ENCODE measurements at regions not wholly inside any gene's neighbourhood (a gene's known extent, or its start where the extent isn't known, plus 50 kb on each side); places are given as distances from the start of the nearest gene placed in this dataset.

DNA sequence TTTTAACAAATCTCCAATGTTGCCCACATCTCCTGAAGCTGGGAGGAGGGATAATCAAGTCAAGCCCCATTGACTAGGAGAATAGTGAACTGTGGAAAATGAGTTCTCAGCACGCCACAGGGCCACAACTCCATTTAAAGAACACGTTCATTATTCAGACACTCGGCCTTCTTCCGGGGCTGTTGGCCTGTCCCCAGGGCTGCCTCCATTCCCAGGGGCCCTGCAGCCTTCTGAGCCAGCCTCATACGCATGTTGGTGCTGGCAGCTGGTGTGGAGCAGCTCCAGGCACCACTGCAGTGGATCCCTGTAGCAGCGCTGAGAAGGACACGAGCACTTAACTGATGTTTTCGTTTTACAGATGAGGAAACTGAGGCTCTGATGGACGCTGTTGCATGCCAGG is 87.5 kb upstream of the RCN1 start:
- in situ Hi-C loops (cut with MboI; ENCODE audit: low sequenced_read_pairs) = no loop called here

GRCh38 chr11:32002311-32002710 is 88.6 kb upstream of the RCN1 start:
- in situ Hi-C loops (cut with MboI; ENCODE audit: low sequenced_read_pairs) = no loop called here

DNA sequence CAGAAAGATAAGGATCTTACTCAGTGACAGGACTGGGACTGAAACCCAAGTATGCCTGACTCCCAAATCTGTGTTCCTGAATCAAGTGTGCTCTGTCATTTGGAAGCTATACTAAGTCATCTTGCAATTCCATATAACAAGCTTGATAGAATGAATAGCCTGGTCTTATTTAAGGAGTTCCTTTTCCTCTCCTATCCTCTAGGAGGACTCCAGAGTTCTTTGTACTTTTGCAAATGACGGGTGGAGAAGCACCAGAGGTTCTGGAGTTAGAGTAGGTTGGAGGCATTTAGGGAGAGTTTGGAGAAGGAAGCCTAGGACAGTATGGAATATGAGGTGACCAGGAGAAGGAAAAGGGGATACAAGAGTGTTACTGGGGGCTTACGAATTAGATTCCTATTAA is 92.9 kb upstream of the RCN1 start:
- in situ Hi-C loops (cut with MboI; ENCODE audit: low sequenced_read_pairs) = no loop called here

- in situ Hi-C loops (cut with MboI; ENCODE audit: low sequenced_read_pairs) = no loop called here
These were observed 94.6 kb upstream of the RCN1 start for GRCh38 chr11:31996159-31996881.

DNA sequence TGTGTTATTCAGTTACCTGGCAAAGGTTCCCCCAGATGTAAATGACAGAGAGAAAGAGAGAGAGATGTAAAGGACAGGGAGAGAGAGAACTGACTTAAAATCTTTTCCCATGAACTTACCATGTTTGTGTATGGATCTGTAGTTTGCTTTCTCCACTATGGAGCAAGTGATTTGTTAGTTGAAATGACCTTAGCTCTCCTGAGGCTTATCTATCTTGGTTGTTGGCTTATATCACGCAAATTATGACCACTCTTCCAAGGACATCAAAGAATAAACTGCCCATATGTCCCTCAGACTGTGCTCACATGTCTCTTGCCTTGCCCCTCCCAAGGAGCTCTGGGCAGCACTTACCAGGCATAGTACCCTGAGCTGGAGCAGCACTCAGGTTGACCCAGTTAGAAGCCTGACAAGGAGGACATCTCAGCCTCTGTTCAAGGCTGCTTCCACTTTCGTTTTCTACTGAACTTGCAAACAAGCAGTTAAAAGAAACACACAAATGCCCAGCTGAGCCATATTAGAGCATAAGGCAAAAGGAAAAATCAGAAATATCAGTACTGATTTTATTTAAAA is 95.3 kb upstream of the RCN1 start:
- in situ Hi-C loops (cut with MboI; ENCODE audit: low sequenced_read_pairs) = no loop called here

- in situ Hi-C loops (cut with MboI; ENCODE audit: low sequenced_read_pairs) = no loop called here
These were observed 95.8 kb upstream of the RCN1 start for GRCh38 chr11:31995032-31995431.

DNA sequence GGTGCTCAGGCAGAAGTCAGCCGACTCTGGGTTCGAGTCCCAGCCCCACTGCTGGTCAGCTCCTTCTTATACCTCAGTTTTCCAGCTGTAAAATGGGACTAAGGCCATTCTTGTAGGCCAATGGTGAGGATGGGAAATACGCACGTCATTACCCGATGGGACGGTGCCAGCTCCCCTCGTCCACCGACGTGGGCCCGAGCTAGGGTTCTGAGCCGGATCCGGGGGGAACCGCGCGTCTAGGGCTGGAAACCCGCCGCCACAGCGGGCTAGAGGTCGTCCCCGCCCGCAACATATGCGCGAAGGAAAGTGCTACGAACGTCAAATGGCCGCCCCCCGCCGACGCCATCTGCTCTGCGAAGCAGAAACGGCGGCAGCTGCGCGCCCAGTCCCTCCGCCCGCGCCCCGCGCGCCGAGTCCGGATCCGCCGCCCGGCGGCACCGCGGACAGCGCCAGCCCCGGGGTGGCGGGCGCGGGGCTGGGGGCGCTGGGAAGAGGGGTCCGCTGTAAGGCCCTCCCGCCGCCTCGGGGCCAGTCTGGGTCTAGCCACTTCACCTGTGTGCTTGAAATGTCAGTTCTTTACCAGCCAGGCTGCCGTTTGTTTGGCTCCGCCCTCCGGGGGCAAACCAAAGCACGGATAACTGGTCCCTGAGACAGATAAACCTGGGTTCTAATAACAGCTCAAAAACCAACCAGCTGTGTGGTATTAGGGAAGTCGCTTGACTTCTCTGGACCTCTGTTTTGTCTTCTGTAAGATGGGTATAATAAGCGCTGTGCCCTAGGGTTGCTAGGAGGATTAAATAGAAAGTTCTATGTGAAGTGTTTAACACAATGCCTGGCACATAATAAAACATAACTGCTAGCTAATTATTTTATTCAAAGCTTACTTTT is 103.5 kb upstream of the RCN1 start:
- in situ Hi-C loops (cut with MboI; ENCODE audit: low sequenced_read_pairs) = no loop called here

GRCh38 chr11:31986201-31986889 is 104.5 kb upstream of the RCN1 start:
- in situ Hi-C loops (cut with MboI; ENCODE audit: low sequenced_read_pairs) = no loop called here

DNA sequence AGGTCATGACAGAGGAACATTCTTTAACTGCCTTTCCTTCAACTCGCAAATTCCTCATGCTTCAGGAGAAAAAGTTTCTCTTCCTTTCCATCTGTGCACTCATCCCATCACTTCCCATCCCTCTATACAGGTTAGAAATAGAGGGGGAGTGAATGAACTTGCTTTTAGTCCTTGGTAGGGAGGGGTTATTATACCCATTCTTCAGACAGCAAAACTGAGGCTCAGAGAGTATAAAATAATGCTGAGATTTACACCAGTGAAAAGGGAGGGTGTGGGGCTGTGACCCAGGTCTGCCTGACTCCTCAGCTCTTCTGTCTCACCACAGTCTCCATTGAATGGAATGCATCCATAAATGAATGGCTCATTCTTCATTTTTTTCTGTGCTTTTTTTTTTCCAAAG is 109.4 kb upstream of the RCN1 start:
- in situ Hi-C loops (cut with MboI; ENCODE audit: low sequenced_read_pairs) = no loop called here

DNA sequence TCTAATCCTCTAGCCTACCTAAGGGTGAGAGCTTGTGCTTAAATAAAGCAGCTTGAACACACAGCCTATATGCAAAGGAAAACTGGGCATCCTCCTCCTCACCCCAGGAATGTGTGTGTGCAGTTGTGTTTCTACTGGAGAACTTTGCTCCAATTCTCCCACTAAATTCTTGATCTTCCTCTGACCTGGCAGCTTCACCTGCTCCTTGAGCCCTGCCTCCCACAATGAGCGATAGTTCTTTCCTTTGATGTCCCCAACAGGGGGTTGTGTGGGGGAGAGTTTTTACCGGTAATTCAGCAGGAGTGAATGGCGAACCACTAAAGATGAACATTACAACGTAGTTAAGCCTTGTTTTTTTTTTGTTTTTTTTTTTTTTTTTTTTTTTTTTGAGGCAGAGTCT is 113.5 kb upstream of the RCN1 start:
- in situ Hi-C loops (cut with MboI; ENCODE audit: low sequenced_read_pairs) = no loop called here

- in situ Hi-C loops (cut with MboI; ENCODE audit: low sequenced_read_pairs) = no loop called here
These were observed 116.3 kb upstream of the RCN1 start for GRCh38 chr11:31974366-31975136.

DNA sequence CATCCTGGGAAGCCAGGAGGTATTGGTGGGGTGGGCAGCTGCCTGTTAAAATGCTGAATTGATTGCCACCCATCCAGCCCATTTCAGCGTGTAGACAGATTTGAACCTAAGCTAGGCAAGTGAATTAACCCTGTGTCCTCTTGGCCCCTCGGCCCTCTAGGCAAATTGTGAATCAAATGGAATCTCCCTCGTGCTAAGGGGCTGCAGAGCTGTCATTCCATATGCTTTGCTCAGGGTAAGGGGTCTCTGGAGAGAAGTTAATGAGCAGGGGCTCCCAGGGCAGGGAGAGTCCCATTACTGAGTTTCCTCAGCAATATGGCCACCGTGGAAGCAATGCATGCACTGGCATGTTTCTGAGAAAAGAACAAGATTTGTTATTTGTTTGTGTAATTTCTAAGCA is 117.7 kb upstream of the RCN1 start:
- in situ Hi-C loops (cut with MboI; ENCODE audit: low sequenced_read_pairs) = no loop called here

DNA sequence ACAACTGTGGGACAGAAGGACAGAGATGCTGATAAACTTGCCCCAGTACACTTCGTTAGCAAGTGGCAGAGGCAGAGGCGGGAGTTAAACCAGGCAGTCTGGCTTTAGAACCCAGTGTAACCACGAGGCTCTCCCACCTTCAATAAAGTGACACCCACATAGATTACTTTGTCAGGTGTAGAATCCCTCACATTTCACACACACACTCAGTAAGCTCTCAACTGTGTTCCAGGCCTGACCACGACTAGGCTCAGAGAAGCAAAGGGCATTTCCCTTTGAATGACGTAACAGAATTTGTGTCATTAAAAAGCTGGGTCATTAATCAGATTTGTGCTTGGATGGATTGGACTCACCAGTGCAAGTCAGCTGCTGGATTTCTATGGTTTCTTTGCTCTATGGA is 118.3 kb upstream of the RCN1 start:
- in situ Hi-C loops (cut with MboI; ENCODE audit: low sequenced_read_pairs) = no loop called here

DNA sequence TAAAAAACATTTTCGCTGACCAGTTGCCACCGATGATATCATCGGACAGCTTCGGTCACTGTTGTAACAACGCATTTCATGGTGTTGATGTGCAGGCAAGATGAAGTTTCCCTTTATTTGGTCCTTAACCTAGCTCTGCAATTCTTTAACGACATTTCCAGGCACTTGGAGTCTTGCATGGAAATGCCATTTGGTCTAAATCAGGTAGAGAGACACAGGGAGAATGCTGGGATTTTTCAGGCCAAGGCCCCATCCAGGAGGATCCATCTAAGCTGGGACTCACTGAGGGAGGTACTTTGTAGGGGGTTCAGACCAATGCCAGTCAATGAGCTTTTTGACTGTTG is 121.5 kb upstream of the RCN1 start:
- in situ Hi-C loops (cut with MboI; ENCODE audit: low sequenced_read_pairs) = no loop called here

DNA sequence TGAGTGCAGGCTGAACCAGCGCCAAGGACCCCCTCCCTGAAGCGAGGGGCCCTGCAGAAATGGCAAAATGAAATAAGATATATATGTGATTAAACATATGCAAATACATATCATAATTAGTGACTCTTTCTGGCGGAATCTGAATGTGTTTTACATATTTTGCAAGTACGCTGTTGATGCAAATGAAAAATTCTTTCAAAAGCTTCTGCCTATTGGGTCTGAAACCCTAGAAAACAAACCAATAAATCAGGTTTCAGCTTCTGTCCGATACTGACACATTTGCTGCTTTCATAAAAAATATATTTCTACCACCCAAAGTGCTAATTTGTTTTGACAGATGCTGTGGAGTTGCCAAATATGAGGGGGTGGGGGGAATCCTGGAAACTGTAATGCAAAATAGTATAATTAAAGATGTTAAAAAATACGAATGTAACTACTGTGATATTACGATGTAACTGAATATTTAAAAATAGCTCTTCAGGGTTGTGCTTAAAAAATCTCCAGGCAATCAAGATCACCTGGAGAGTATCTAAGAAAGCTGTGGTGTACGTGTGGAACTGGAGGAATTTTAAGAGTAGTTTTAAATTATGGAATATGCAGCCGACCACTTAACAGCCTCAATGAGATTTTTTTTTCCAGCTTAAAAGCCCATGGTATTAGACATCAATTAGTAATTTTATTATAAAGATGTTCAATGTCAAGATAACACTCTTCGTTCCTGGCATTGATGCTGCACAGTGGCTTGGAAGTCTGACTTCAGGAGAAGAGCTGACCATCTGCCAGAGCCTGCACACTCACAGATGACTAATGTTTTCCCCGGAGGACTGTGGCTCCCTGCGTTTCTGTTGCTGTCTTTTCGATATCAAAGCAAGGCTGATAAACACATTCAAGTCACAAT is 122.2 kb upstream of the RCN1 start:
- in situ Hi-C loops (cut with MboI; ENCODE audit: low sequenced_read_pairs) = no loop called here

DNA sequence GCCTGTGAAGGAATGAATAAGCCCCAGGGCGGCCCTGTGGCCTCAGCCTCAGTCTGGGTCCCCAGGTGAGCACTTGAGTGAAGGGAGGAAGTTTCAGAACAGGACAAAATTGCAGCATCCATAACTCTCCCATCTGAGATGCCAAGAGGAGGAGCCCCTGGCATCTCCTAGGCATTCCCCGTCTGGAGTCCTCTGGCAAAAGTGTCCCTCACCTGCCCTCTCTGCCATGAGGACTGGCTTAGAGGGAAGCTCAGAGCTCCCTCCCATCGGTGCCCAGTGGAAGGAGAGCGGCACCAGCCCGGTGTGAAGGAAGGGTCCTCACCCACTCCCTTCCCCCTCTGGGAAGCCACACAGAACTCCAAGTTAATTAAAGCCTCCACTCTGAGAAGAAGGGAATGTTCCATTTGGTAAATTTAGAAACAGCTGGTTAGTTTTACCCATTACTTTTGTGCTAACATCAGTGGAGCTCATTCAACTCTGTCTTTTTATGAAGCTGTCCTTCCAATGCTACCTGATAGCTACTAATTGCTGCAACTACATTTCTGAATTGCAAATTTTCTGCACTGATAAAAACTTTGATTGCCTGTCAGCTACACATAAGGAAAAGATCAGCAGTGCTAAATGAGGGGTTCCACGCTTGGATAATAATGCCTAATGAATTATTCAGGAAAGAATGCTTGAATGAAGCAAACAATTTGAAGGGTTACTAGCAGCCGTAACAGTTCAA is 123.3 kb upstream of the RCN1 start:
- in situ Hi-C loops (cut with MboI; ENCODE audit: low sequenced_read_pairs) = no loop called here

DNA sequence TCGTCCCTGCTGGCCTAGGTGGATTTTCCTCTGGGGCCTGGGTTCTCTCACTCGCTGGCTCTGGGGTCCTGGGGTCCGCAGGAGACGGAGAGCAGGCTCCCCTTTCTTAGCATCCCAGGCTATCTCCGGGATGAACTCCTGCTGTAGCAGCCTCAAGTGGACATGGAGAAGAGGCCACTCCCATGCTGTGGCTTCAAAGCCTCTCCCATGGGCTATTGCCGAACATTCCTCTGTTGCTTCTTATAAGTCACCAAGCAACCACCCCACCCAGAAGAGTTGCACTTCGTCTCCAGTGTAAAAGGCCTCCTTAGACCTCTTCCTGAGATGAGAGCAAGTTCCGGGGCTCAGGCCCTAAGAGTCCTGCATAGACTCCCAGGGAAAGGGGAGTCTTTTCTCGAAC is 124.0 kb upstream of the RCN1 start:
- in situ Hi-C loops (cut with MboI; ENCODE audit: low sequenced_read_pairs) = no loop called here

DNA sequence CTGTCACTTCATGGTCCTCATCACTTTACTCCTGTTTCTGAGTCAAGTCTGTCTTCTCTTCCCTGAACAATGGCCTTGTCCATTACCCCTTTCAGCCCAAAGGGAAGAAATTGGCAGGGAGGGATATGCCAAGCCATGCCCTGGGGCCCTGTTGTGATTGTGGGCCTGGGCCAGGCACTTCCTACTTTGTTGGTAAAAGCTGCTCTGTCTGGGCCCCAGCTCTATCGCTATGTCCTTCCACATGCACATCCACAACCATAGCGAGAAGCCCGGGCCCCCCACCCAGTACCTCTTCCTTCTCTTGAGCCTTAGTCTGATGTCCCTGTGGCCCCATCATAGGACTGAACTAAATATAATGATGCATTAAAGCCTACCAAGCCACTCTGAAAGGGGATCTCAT is 126.7 kb upstream of the RCN1 start:
- in situ Hi-C loops (cut with MboI; ENCODE audit: low sequenced_read_pairs) = no loop called here

GRCh38 chr11:31960126-31960525 is 130.7 kb upstream of the RCN1 start:
- in situ Hi-C loops (cut with MboI; ENCODE audit: low sequenced_read_pairs) = no loop called here
